ENCODE measurements at regions not wholly inside any gene's neighbourhood (a gene's known extent, or its start where the extent isn't known, plus 50 kb on each side); places are given as distances from the start of the nearest gene placed in this dataset.

- TF ChIP-seq POLR2AphosphoS5 (IDR thresholded peaks at IDR 0.05; ENCODE audit: borderline replicate concordance, low read depth, low read length) = no peak
- no peak for TF ChIP-seq EZH2 (IDR thresholded peaks at IDR 0.05)
- TF ChIP-seq FOXP2 (optimal IDR thresholded peaks at IDR 0.05; ENCODE audit: control extremely low read depth, extremely low read length, insufficient read depth) = no peak
- DNase-seq (ENCODE audit: low read depth, low spot score) = no peak
- Histone ChIP-seq H3K36me3 (ENCODE audit: insufficient read depth, low read length) (no peaks in the 10 kb centered on the region), H3K4me3 (no peak overlapping the region), H3K9ac (ENCODE audit: insufficient read length) (no peak overlapping the region), H3K27ac (no peak overlapping the region), H3K9me3 (ENCODE audit: low read depth, low read length) (no peaks in the 10 kb centered on the region)
Measured at GRCh38 chr10:62502995-62503613, 128.9 kb downstream of the ZNF365 start.

- DNase-seq (ENCODE audit: low read depth, low spot score) = no peak
- Histone ChIP-seq H3K9ac (ENCODE audit: insufficient read length) (no peak overlapping the region), H3K27ac (no peak overlapping the region), H3K9me3 (ENCODE audit: low read depth, low read length) (no peaks in the 10 kb centered on the region), H3K36me3 (ENCODE audit: insufficient read depth, low read length) (no peaks in the 10 kb centered on the region), H3K4me3 (no peak overlapping the region)
- TF ChIP-seq EZH2 (IDR thresholded peaks at IDR 0.05) (no peak), POLR2AphosphoS5 (IDR thresholded peaks at IDR 0.05; ENCODE audit: borderline replicate concordance, low read depth, low read length) (no peak), FOXP2 (optimal IDR thresholded peaks at IDR 0.05; ENCODE audit: control extremely low read depth, extremely low read length, insufficient read depth) (no peak)
Measured at GRCh38 chr10:62503872-62504271, 129.7 kb downstream of the ZNF365 start.

- no peak overlapping the region for H3K9ac ChIP-seq (ENCODE audit: insufficient read length)
- no peak for DNase-seq (ENCODE audit: low read depth, low spot score)
- H3K4me3 ChIP-seq = no peak overlapping the region
- no peak overlapping the region for H3K27ac ChIP-seq
- H3K9me3 ChIP-seq (ENCODE audit: low read depth, low read length) = no peaks in the 10 kb centered on the region
- H3K36me3 ChIP-seq (ENCODE audit: insufficient read depth, low read length) = no peaks in the 10 kb centered on the region
- no peak for TF ChIP-seq POLR2AphosphoS5 (IDR thresholded peaks at IDR 0.05; ENCODE audit: borderline replicate concordance, low read depth, low read length)
Measured at GRCh38 chr10:62506371-62506770, 132.2 kb downstream of the ZNF365 start.

- no peak overlapping the region for H3K4me3 ChIP-seq
- no peaks in the 10 kb centered on the region for H3K9me3 ChIP-seq (ENCODE audit: low read depth, low read length)
- H3K9ac ChIP-seq (ENCODE audit: insufficient read length) = no peak overlapping the region
- no peak for DNase-seq (ENCODE audit: low read depth, low spot score)
- no peaks in the 10 kb centered on the region for H3K36me3 ChIP-seq (ENCODE audit: insufficient read depth, low read length)
- no peak overlapping the region for H3K27ac ChIP-seq
- no peak for TF ChIP-seq POLR2AphosphoS5 (IDR thresholded peaks at IDR 0.05; ENCODE audit: borderline replicate concordance, low read depth, low read length)
- TF ChIP-seq FOXP2 (optimal IDR thresholded peaks at IDR 0.05; ENCODE audit: control extremely low read depth, extremely low read length, insufficient read depth) = no peak
- no peak for TF ChIP-seq EZH2 (IDR thresholded peaks at IDR 0.05)
Measured at GRCh38 chr10:62511238-62511637, 137.1 kb downstream of the ZNF365 start.

- no peak for DNase-seq (ENCODE audit: low read depth, low spot score)
Measured at GRCh38 chr10:62511656-62512055, 137.5 kb downstream of the ZNF365 start.

GRCh38 chr10:62512732-62513475 lies 138.7 kb downstream of the ZNF365 start:
- H3K9ac ChIP-seq (ENCODE audit: insufficient read length) = no peak overlapping the region
- no peaks in the 10 kb centered on the region for H3K36me3 ChIP-seq (ENCODE audit: insufficient read depth, low read length)
- DNase-seq (ENCODE audit: low read depth, low spot score) = no peak
- H3K9me3 ChIP-seq (ENCODE audit: low read depth, low read length) = no peaks in the 10 kb centered on the region
- H3K27ac ChIP-seq = no peak overlapping the region
- H3K4me3 ChIP-seq = no peak overlapping the region
- TF ChIP-seq EZH2 (IDR thresholded peaks at IDR 0.05) = no peak
- no peak for TF ChIP-seq FOXP2 (optimal IDR thresholded peaks at IDR 0.05; ENCODE audit: control extremely low read depth, extremely low read length, insufficient read depth)
- no peak for TF ChIP-seq POLR2AphosphoS5 (IDR thresholded peaks at IDR 0.05; ENCODE audit: borderline replicate concordance, low read depth, low read length)

More at GRCh38 chr10:62511656-62512055, 137.5 kb downstream of the ZNF365 start:
- TF ChIP-seq POLR2AphosphoS5 (IDR thresholded peaks at IDR 0.05; ENCODE audit: borderline replicate concordance, low read depth, low read length) = no peak
- no peak for TF ChIP-seq EZH2 (IDR thresholded peaks at IDR 0.05)
- TF ChIP-seq FOXP2 (optimal IDR thresholded peaks at IDR 0.05; ENCODE audit: control extremely low read depth, extremely low read length, insufficient read depth) = no peak
- no peak overlapping the region for H3K9ac ChIP-seq (ENCODE audit: insufficient read length)
- no peaks in the 10 kb centered on the region for H3K9me3 ChIP-seq (ENCODE audit: low read depth, low read length)
- no peak overlapping the region for H3K4me3 ChIP-seq
- no peaks in the 10 kb centered on the region for H3K36me3 ChIP-seq (ENCODE audit: insufficient read depth, low read length)
- no peak overlapping the region for H3K27ac ChIP-seq

GRCh38 chr10:62514079-62514693 lies 140.0 kb downstream of the ZNF365 start:
- Histone ChIP-seq H3K27ac (no peak overlapping the region), H3K36me3 (ENCODE audit: insufficient read depth, low read length) (no peaks in the 10 kb centered on the region), H3K9ac (ENCODE audit: insufficient read length) (no peak overlapping the region), H3K9me3 (ENCODE audit: low read depth, low read length) (no peaks in the 10 kb centered on the region), H3K4me3 (no peak overlapping the region)
- DNase-seq (ENCODE audit: low read depth, low spot score) = no peak
- TF ChIP-seq EZH2 (IDR thresholded peaks at IDR 0.05) (no peak), POLR2AphosphoS5 (IDR thresholded peaks at IDR 0.05; ENCODE audit: borderline replicate concordance, low read depth, low read length) (no peak)

GRCh38 chr10:62517252-62517651 lies 143.1 kb downstream of the ZNF365 start:
- no peaks in the 10 kb centered on the region for H3K9me3 ChIP-seq (ENCODE audit: low read depth, low read length)
- no peak for DNase-seq (ENCODE audit: low read depth, low spot score)
- no peak for TF ChIP-seq FOXP2 (optimal IDR thresholded peaks at IDR 0.05; ENCODE audit: control extremely low read depth, extremely low read length, insufficient read depth)

More at GRCh38 chr10:62517252-62517651, 143.1 kb downstream of the ZNF365 start:
- H3K9ac ChIP-seq (ENCODE audit: insufficient read length) = no peak overlapping the region
- H3K36me3 ChIP-seq (ENCODE audit: insufficient read depth, low read length) = no peaks in the 10 kb centered on the region
- no peak overlapping the region for H3K4me3 ChIP-seq
- no peak overlapping the region for H3K27ac ChIP-seq
